ENCODE measurements at regions not wholly inside any gene's neighbourhood (a gene's known extent, or its start where the extent isn't known, plus 50 kb on each side); places are given as distances from the start of the nearest gene placed in this dataset.

GRCh38 chr13:31433207-31433606 lies 233.4 kb downstream of the B3GLCT start:
- no peak overlapping the region for H3K27ac Mint-ChIP-seq
- no peaks in the 10 kb centered on the region for H3K4me1 Mint-ChIP-seq
- H3K27me3 Mint-ChIP-seq, result peaks cover 16% of the 10 kb centered on the region
- ATAC-seq (replicated peaks), result no peak
- no peak overlapping the region for H3K4me3 Mint-ChIP-seq
- H3K36me3 Mint-ChIP-seq (ENCODE audit: low read depth), result no peaks in the 10 kb centered on the region
- H3K9me3 Mint-ChIP-seq, result no peaks in the 10 kb centered on the region

- Mint-ChIP-seq H3K4me1 (no peaks in the 10 kb centered on the region), H3K9me3 (no peaks in the 10 kb centered on the region), H3K36me3 (ENCODE audit: low read depth) (no peaks in the 10 kb centered on the region), H3K4me3 (no peak overlapping the region), H3K27ac (no peak overlapping the region), H3K27me3 (peaks cover 19% of the 10 kb centered on the region)
- ATAC-seq (replicated peaks), result no peak
Observed at GRCh38 chr13:31433746-31434145, 234.0 kb downstream of the B3GLCT start.

GRCh38 chr13:31434613-31435012 lies 234.8 kb downstream of the B3GLCT start:
- H3K27me3 Mint-ChIP-seq, result peaks cover 21% of the 10 kb centered on the region
- no peak for ATAC-seq (replicated peaks)

GRCh38 chr13:31435536-31435935 lies 235.8 kb downstream of the B3GLCT start:
- peaks cover 18% of the 10 kb centered on the region for H3K27me3 Mint-ChIP-seq
- no peak overlapping the region for H3K27ac Mint-ChIP-seq
- H3K36me3 Mint-ChIP-seq (ENCODE audit: low read depth), result no peaks in the 10 kb centered on the region
- ATAC-seq (replicated peaks), result no peak
- no peak overlapping the region for H3K4me3 Mint-ChIP-seq
- no peaks in the 10 kb centered on the region for H3K4me1 Mint-ChIP-seq
- H3K9me3 Mint-ChIP-seq, result no peaks in the 10 kb centered on the region

More at GRCh38 chr13:31434613-31435012, 234.8 kb downstream of the B3GLCT start:
- H3K9me3 Mint-ChIP-seq, result no peaks in the 10 kb centered on the region
- H3K27ac Mint-ChIP-seq, result no peak overlapping the region
- no peak overlapping the region for H3K4me3 Mint-ChIP-seq
- H3K36me3 Mint-ChIP-seq (ENCODE audit: low read depth), result no peaks in the 10 kb centered on the region
- no peaks in the 10 kb centered on the region for H3K4me1 Mint-ChIP-seq

GRCh38 chr13:31436478-31436877 lies 236.7 kb downstream of the B3GLCT start:
- H3K27ac Mint-ChIP-seq, result no peak overlapping the region
- peaks cover 21% of the 10 kb centered on the region for H3K27me3 Mint-ChIP-seq
- no peak for ATAC-seq (replicated peaks)
- H3K9me3 Mint-ChIP-seq, result no peaks in the 10 kb centered on the region
- H3K4me3 Mint-ChIP-seq, result no peak overlapping the region
- H3K36me3 Mint-ChIP-seq (ENCODE audit: low read depth), result no peaks in the 10 kb centered on the region
- no peaks in the 10 kb centered on the region for H3K4me1 Mint-ChIP-seq

- peaks cover 23% of the 10 kb centered on the region for H3K27me3 Mint-ChIP-seq
- H3K27ac Mint-ChIP-seq, result no peak overlapping the region
- H3K4me1 Mint-ChIP-seq, result no peaks in the 10 kb centered on the region
- no peak for ATAC-seq (replicated peaks)
- no peak overlapping the region for H3K4me3 Mint-ChIP-seq
- H3K36me3 Mint-ChIP-seq (ENCODE audit: low read depth), result no peaks in the 10 kb centered on the region
- H3K9me3 Mint-ChIP-seq, result no peaks in the 10 kb centered on the region
Observed at GRCh38 chr13:31437975-31438374, 238.2 kb downstream of the B3GLCT start.

- H3K36me3 Mint-ChIP-seq (ENCODE audit: low read depth), result no peaks in the 10 kb centered on the region
Observed at GRCh38 chr13:31440132-31440531, 240.4 kb downstream of the B3GLCT start.

GRCh38 chr13:31441800-31442510 lies 242.2 kb downstream of the B3GLCT start:
- no peak for ATAC-seq (replicated peaks)
- Mint-ChIP-seq H3K36me3 (ENCODE audit: low read depth) (no peaks in the 10 kb centered on the region), H3K4me1 (no peaks in the 10 kb centered on the region), H3K27ac (no peak overlapping the region), H3K27me3 (peaks cover 21% of the 10 kb centered on the region), H3K4me3 (no peak overlapping the region), H3K9me3 (no peaks in the 10 kb centered on the region)

More at GRCh38 chr13:31440132-31440531, 240.4 kb downstream of the B3GLCT start:
- H3K4me1 Mint-ChIP-seq, result no peaks in the 10 kb centered on the region
- H3K4me3 Mint-ChIP-seq, result no peak overlapping the region
- ATAC-seq (replicated peaks), result no peak
- no peaks in the 10 kb centered on the region for H3K9me3 Mint-ChIP-seq
- H3K27me3 Mint-ChIP-seq, result peaks cover 23% of the 10 kb centered on the region
- no peak overlapping the region for H3K27ac Mint-ChIP-seq

- Mint-ChIP-seq H3K9me3 (no peaks in the 10 kb centered on the region), H3K27me3 (peaks cover 17% of the 10 kb centered on the region), H3K4me3 (no peak overlapping the region), H3K27ac (no peak overlapping the region), H3K36me3 (ENCODE audit: low read depth) (no peaks in the 10 kb centered on the region), H3K4me1 (no peaks in the 10 kb centered on the region)
- ATAC-seq (replicated peaks), result no peak
Observed at GRCh38 chr13:31442571-31442970, 242.8 kb downstream of the B3GLCT start.

GRCh38 chr13:31444266-31444856 lies 244.6 kb downstream of the B3GLCT start:
- H3K4me3 Mint-ChIP-seq, result no peak overlapping the region
- no peak overlapping the region for H3K27ac Mint-ChIP-seq
- H3K4me1 Mint-ChIP-seq, result no peaks in the 10 kb centered on the region
- H3K36me3 Mint-ChIP-seq (ENCODE audit: low read depth), result no peaks in the 10 kb centered on the region
- ATAC-seq (replicated peaks), result no peak
- H3K9me3 Mint-ChIP-seq, result no peaks in the 10 kb centered on the region
- H3K27me3 Mint-ChIP-seq, result peaks cover 17% of the 10 kb centered on the region

- no peak overlapping the region for H3K4me3 Mint-ChIP-seq
- peaks cover under 1% of the 10 kb centered on the region for H3K9me3 Mint-ChIP-seq
- H3K36me3 Mint-ChIP-seq (ENCODE audit: low read depth), result no peaks in the 10 kb centered on the region
- no peaks in the 10 kb centered on the region for H3K4me1 Mint-ChIP-seq
- H3K27me3 Mint-ChIP-seq, result peaks cover 14% of the 10 kb centered on the region
- ATAC-seq (replicated peaks), result no peak
- no peak overlapping the region for H3K27ac Mint-ChIP-seq
Observed at GRCh38 chr13:31452525-31452924, 252.8 kb downstream of the B3GLCT start.

GRCh38 chr13:31455581-31455980 lies 255.8 kb downstream of the B3GLCT start:
- no peaks in the 10 kb centered on the region for H3K4me1 Mint-ChIP-seq
- H3K4me3 Mint-ChIP-seq, result no peak overlapping the region
- H3K36me3 Mint-ChIP-seq (ENCODE audit: low read depth), result no peaks in the 10 kb centered on the region
- no peak overlapping the region for H3K27ac Mint-ChIP-seq
- peaks cover 4% of the 10 kb centered on the region for H3K9me3 Mint-ChIP-seq
- ATAC-seq (replicated peaks), result no peak
- H3K27me3 Mint-ChIP-seq, result peaks cover 10% of the 10 kb centered on the region

GRCh38 chr13:31456056-31456455 lies 256.3 kb downstream of the B3GLCT start:
- H3K36me3 Mint-ChIP-seq (ENCODE audit: low read depth), result no peaks in the 10 kb centered on the region

GRCh38 chr13:31460061-31460460 lies 260.3 kb downstream of the B3GLCT start:
- no peak overlapping the region for H3K27ac Mint-ChIP-seq

More at GRCh38 chr13:31456056-31456455, 256.3 kb downstream of the B3GLCT start:
- Mint-ChIP-seq H3K27me3 (peaks cover 7% of the 10 kb centered on the region), H3K9me3 (peaks cover 4% of the 10 kb centered on the region), H3K4me1 (no peaks in the 10 kb centered on the region), H3K27ac (no peak overlapping the region), H3K4me3 (no peak overlapping the region)
- no peak for ATAC-seq (replicated peaks)

GRCh38 chr13:31461923-31462322 lies 262.1 kb downstream of the B3GLCT start:
- Mint-ChIP-seq H3K4me1 (no peaks in the 10 kb centered on the region), H3K9me3 (peaks cover 4% of the 10 kb centered on the region), H3K27me3 (peaks cover 4% of the 10 kb centered on the region), H3K27ac (no peak overlapping the region), H3K36me3 (ENCODE audit: low read depth) (no peaks in the 10 kb centered on the region), H3K4me3 (no peak overlapping the region)
- no peak for ATAC-seq (replicated peaks)

More at GRCh38 chr13:31460061-31460460, 260.3 kb downstream of the B3GLCT start:
- Mint-ChIP-seq H3K4me1 (no peaks in the 10 kb centered on the region), H3K36me3 (ENCODE audit: low read depth) (no peaks in the 10 kb centered on the region), H3K4me3 (no peak overlapping the region), H3K27me3 (no peaks in the 10 kb centered on the region), H3K9me3 (peaks cover 4% of the 10 kb centered on the region)
- ATAC-seq (replicated peaks), result no peak

All from activated T-helper 17 cell treated with anti-CD3 and anti-CD28 coated beads, Interleukin-2, amount 50 U/mL, for 72 hours (primary cell).